Gastrocnemius medialis (tissue), 4 donors: ENCODE measurements at regions not wholly inside any gene's neighbourhood (a gene's known extent, or its start where the extent isn't known, plus 50 kb on each side); places are given as distances from the start of the nearest gene placed in this dataset.

ENCODE experiments used
- ATAC-seq, 2 donors: fragments of 150-250 bp; one replicate each; pipeline ENCODE4 v1.9.1; 2016
- DNase-seq, 2 donors: peaks; one replicate each; pipeline ENCODE4 v3.0.0-alpha.2; 2019
- H3K27ac ChIP-seq, 4 donors: fragments of 200-600 bp; sonication (generic); 1 replicate in 1 of 4; 2 replicates in 3 of 4; pipeline ENCODE4 v1.5.1; 2016 to 2018; ENCODE audit warnings: mild to moderate bottlenecking in 2 of 4, moderate library complexity in 1 of 4
- H3K27me3 ChIP-seq, 3 donors: fragments of 200-600 bp; sonication (generic) in 2 of 3; 1 replicate in 1 of 3; 2 replicates in 2 of 3; pipeline versions ENCODE4 v1.5.1 to v1.6.0; 2016 to 2019; ENCODE audit warnings: mild to moderate bottlenecking in 1 of 3, moderate library complexity in 1 of 3
- H3K36me3 ChIP-seq, 2 donors: fragments of 200-600 bp; sonication (generic) in 1 of 2; one replicate each; pipeline ENCODE4 v1.5.1; 2017 to 2018
- H3K4me1 ChIP-seq, 2 donors: fragments of 200-600 bp; sonication (generic) in 1 of 2; one replicate each; pipeline ENCODE4 v1.5.1; 2016 to 2017; ENCODE audit warnings: mild to moderate bottlenecking in 2 of 2
- H3K4me3 ChIP-seq, 4 donors: fragments of 200-600 bp; sonication (generic) in 3 of 4; 1 replicate in 1 of 4; 2 replicates in 3 of 4; pipeline ENCODE4 v1.5.1; 2016 to 2019; ENCODE audit warnings: mild to moderate bottlenecking in 2 of 4
- H3K9me3 ChIP-seq, 3 donors: fragments of 200-600 bp; sonication (generic) in 2 of 3; 1 replicate in 1 of 3; 2 replicates in 2 of 3; pipeline ENCODE4 v1.5.1; 2016 to 2019
- CTCF ChIP-seq, 5 experiments: fragments of 450-650 bp in 3 of 5; fragments of 200-600 bp in 2 of 5; sonication (generic) in 2 of 5; IDR thresholded peaks in 4 of 5; conservative IDR thresholded peaks in 1 of 5; 1 replicate in 4 of 5; 2 replicates in 1 of 5; pipeline ENCODE4 v1.5.1; 2016 to 2019; ENCODE audit warnings: antibody characterized with exemption in 5 of 5, mild to moderate bottlenecking in 3 of 5, moderate library complexity in 3 of 5
- POLR2A ChIP-seq, 2 donors: fragments of 450-650 bp; IDR thresholded peaks; one replicate each; pipeline ENCODE4 v1.6.1; 2017; ENCODE audit warnings: antibody characterized with exemption in 2 of 2, mild to moderate bottlenecking in 2 of 2, moderate library complexity in 2 of 2
- in situ Hi-C, 4 donors: fragments of 200-750 bp; cut with MboI; loops; one replicate each; pipeline versions ENCODE4 v1.15.0 to v1.8.0; 2017; ENCODE audit warnings: low sequenced_read_pairs in 4 of 4
- intact Hi-C: fragments of 100-400 bp; cut with DNase I; formaldehyde crosslinking; loops from one replicate; pipeline ENCODE4 v1.15.1; 2023; ENCODE audit warnings: low total_unique reads

DNA sequence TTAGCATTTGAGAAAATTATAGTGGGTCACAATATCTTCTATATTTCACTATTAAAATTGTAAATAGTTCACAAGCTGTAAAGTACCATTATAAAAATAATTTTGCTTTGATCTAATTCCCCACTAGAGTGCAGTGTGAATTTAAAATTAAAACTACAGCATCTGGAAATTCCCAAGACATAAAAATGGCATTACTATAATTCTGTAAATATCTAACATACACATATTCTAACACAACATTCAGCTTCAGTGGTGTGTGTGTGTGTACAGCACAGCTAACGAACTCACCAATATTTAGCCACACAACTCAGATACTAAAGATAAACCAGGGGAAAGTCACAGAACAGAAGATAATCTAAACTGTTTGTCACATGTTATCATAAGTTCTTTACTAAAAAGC is 424.9 kb upstream of the ZNF385D start:
- Histone ChIP-seq H3K4me3 (no peak overlapping the region), H3K27ac (no peak overlapping the region), H3K36me3 (no peaks in the 10 kb centered on the region), H3K4me1 (no peaks in the 10 kb centered on the region), H3K9me3 (no peaks in the 10 kb centered on the region), H3K27me3 (no peaks in the 10 kb centered on the region)
- intact Hi-C loops (loop anchor here (10.0 kb wide), 1 partner anchor 789 kb away; no protein-coding TSS in a partner anchor), in situ Hi-C loops (no loop called here)
- TF ChIP-seq POLR2A (IDR thresholded peaks at IDR 0.05) (no peak), CTCF (IDR thresholded peaks at IDR 0.05 in 4 of 5, conservative IDR thresholded peaks at IDR 0.05 in 1 of 5) (no peak)
- ATAC-seq (no peak), DNase-seq (no peak)

GRCh38 chr3:22176911-22177310 is 425.9 kb upstream of the ZNF385D start:
- TF ChIP-seq CTCF (IDR thresholded peaks at IDR 0.05 in 4 of 5, conservative IDR thresholded peaks at IDR 0.05 in 1 of 5) (no peak), POLR2A (IDR thresholded peaks at IDR 0.05) (no peak)
- ATAC-seq = no peak
- Histone ChIP-seq H3K27ac (no peak overlapping the region), H3K9me3 (no peaks in the 10 kb centered on the region), H3K4me3 (no peak overlapping the region), H3K4me1 (no peaks in the 10 kb centered on the region), H3K36me3 (no peaks in the 10 kb centered on the region), H3K27me3 (no peaks in the 10 kb centered on the region)
- DNase-seq = no peak
- intact Hi-C loops = loop anchor here (10.0 kb wide), 1 partner anchor 788 kb away; no protein-coding TSS in a partner anchor
- in situ Hi-C loops = no loop called here

DNA sequence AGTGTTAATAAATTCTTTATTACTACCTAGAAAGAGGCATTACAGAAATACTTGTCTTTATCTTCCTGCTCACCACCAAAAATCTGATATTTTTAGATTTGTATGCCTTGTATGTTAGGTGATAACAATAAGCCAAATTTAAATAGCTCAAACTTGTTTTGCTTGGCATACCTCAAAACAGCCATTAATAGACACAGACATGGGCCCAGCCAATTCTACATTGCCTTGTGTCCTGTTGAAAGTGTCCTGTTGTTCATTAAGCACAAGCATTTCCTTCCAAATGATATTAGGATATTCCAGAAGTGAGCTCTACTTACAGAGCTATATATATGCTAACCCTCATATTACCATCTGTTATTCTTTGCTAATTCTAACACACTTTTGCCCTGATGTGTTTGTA is 438.6 kb upstream of the ZNF385D start:
- Histone ChIP-seq H3K4me1 (no peaks in the 10 kb centered on the region), H3K27ac (no peak overlapping the region), H3K4me3 (no peak overlapping the region), H3K36me3 (no peaks in the 10 kb centered on the region), H3K27me3 (no peaks in the 10 kb centered on the region), H3K9me3 (no peaks in the 10 kb centered on the region)
- no peak for ATAC-seq
- in situ Hi-C loops (no loop called here), intact Hi-C loops (no loop called here)
- TF ChIP-seq POLR2A (IDR thresholded peaks at IDR 0.05) (no peak), CTCF (IDR thresholded peaks at IDR 0.05 in 4 of 5, conservative IDR thresholded peaks at IDR 0.05 in 1 of 5) (no peak)
- DNase-seq = no peak

DNA sequence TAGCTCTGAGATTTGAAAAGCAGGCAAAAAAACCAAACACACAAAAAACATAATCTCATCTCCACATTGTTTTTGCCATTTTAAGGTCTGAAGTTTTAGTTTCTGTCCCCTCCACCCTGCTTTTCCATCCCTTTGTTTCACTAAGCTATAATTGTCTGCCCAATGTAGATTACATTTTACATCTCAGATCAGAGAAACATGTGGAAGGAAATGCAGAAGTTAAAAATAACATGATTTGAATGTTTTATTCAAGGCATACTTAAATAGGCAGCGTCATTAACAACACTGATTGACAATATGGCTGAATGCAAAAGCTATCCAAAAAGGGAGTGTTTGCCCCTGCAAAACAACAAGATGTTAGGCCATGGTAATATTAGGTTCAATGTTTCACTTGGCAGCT is 448.1 kb upstream of the ZNF385D start:
- intact Hi-C loops = no loop called here
- no peaks in the 10 kb centered on the region for H3K4me1 ChIP-seq
- no peaks in the 10 kb centered on the region for H3K36me3 ChIP-seq
- no peaks in the 10 kb centered on the region for H3K9me3 ChIP-seq
- in situ Hi-C loops = no loop called here
- no peaks in the 10 kb centered on the region for H3K27me3 ChIP-seq
- H3K27ac ChIP-seq = no peak overlapping the region
- TF ChIP-seq CTCF (IDR thresholded peaks at IDR 0.05 in 4 of 5, conservative IDR thresholded peaks at IDR 0.05 in 1 of 5) = no peak
- no peak for TF ChIP-seq POLR2A (IDR thresholded peaks at IDR 0.05)
- DNase-seq = no peak
- no peak for ATAC-seq
- no peak overlapping the region for H3K4me3 ChIP-seq

- in situ Hi-C loops = no loop called here
- Histone ChIP-seq H3K27me3 (no peaks in the 10 kb centered on the region), H3K9me3 (no peaks in the 10 kb centered on the region), H3K36me3 (no peaks in the 10 kb centered on the region), H3K4me3 (no peak overlapping the region), H3K4me1 (no peaks in the 10 kb centered on the region), H3K27ac (no peak overlapping the region)
- no peak for DNase-seq
- intact Hi-C loops = no loop called here
- no peak for TF ChIP-seq CTCF (IDR thresholded peaks at IDR 0.05 in 4 of 5, conservative IDR thresholded peaks at IDR 0.05 in 1 of 5)
- no peak for TF ChIP-seq POLR2A (IDR thresholded peaks at IDR 0.05)
- ATAC-seq = no peak
These were observed 457.8 kb upstream of the ZNF385D start for GRCh38 chr3:22208844-22209243.
